NB4 (cell line): ENCODE measurements at regions not wholly inside any gene's neighbourhood (a gene's known extent, or its start where the extent isn't known, plus 50 kb on each side); places are given as distances from the start of the nearest gene placed in this dataset.

Experiments used
- DNase-seq: peaks from one replicate; pipeline ENCODE4 v3.0.0; 2010; ENCODE audit warnings: low read depth
- H3K4me3 ChIP-seq: one replicate; pipeline ENCODE4 v1.5.1; 2011; ENCODE audit warnings: mild to moderate bottlenecking, low read depth, low read length, moderate library complexity
- MYC ChIP-seq: IDR thresholded peaks from 2 replicates; pipeline ENCODE4 v1.6.1; 2011; ENCODE audit warnings: low read depth, low read length
- POLR2A ChIP-seq: IDR thresholded peaks from 2 replicates; pipeline ENCODE4 v1.6.1; 2011; ENCODE audit warnings: mild to moderate bottlenecking; ENCODE audit not compliant: insufficient read length; ENCODE audit errors: extremely low read depth
- TF ChIP-seq, protein P1 (sequence below): IDR thresholded peaks from one replicate; pipeline ENCODE4 v1.5.1; 2012; ENCODE audit warnings: low read depth, low read length
- TF ChIP-seq, protein P2 (sequence below): IDR thresholded peaks from 2 replicates; pipeline ENCODE4 v1.6.1; 2011; ENCODE audit warnings: low read depth, low read length

DNA sequence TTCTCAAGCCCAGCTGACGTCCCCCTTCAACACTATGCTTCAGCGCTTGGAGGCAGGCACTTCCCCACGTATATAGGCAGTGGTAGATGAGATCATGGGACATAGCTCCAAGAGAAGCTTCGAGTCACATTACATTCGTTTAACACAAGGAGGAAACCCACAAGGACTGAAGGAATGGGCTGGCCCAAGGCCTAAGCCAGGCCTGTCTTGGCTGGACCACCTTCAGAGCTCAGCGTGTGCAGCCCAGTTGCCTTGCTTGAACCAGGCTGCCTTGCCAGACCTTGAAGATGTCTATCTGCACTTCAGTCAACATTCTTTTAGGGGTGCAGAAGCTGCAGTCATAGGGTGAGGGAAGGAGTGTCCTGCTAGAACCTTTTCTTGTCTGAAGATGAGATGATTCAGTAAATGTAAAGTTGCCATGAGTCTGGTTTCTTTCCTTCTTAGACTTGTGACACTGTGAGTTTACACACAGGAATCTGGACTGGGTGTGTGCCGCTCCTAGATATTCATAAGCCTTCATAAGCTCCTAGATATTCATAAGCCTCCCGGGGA is 144.1 kb upstream of the RBPJ start:
- no peak overlapping the region for H3K4me3 ChIP-seq
- no peak for TF ChIP-seq POLR2A
- TF ChIP-seq, protein P1, sequence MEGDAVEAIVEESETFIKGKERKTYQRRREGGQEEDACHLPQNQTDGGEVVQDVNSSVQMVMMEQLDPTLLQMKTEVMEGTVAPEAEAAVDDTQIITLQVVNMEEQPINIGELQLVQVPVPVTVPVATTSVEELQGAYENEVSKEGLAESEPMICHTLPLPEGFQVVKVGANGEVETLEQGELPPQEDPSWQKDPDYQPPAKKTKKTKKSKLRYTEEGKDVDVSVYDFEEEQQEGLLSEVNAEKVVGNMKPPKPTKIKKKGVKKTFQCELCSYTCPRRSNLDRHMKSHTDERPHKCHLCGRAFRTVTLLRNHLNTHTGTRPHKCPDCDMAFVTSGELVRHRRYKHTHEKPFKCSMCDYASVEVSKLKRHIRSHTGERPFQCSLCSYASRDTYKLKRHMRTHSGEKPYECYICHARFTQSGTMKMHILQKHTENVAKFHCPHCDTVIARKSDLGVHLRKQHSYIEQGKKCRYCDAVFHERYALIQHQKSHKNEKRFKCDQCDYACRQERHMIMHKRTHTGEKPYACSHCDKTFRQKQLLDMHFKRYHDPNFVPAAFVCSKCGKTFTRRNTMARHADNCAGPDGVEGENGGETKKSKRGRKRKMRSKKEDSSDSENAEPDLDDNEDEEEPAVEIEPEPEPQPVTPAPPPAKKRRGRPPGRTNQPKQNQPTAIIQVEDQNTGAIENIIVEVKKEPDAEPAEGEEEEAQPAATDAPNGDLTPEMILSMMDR, result no peak
- TF ChIP-seq MYC, result no peak
- TF ChIP-seq, protein P2, sequence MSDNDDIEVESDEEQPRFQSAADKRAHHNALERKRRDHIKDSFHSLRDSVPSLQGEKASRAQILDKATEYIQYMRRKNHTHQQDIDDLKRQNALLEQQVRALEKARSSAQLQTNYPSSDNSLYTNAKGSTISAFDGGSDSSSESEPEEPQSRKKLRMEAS, result no peak
- DNase-seq, result no peak

DNA sequence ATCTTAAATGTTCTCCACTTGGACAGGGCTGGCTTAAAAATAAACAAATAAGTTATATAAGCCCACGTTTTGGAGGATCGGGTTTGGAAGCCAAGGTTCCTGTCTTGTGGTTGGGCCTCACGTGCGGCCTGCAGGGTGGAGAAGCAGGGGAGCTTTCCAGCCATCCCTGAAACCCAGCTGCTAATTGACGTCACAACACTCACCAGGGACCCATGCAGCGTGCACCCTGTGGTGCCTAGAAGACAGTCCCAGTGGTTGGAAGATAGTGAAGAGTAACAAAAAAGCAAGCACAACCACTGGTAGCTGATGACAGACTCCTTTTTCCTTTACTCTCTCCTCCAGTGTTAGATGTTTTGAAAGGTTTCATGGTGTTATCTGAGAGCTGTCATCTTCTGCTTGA is 142.0 kb upstream of the RBPJ start:
- TF ChIP-seq, protein P2, result no peak
- TF ChIP-seq, protein P1, result no peak
- TF ChIP-seq MYC (no peak), POLR2A (no peak)
- no peak overlapping the region for H3K4me3 ChIP-seq
- no peak for DNase-seq

DNA sequence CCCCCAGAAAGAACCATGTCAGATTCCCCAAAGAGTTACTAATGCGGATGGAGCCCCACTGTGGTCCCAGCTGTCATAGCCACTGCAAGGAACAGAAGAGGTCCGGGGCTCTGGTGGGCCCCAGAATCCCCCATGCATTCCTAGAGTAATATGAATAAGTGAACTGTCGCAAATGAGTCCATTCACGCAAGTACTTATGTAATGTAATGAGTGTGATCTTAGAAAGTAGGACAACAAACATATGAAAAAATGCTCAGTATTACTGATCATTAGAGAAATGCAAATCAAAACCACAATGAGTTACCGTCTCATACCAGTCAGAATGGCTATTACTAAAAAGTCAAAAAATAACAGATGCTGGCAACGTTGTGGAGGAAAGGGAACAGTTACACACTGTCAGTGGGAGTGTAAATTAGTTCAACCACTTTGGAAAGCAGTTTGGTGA is 141.5 kb upstream of the RBPJ start:
- H3K4me3 ChIP-seq, result no peak overlapping the region
- no peak for DNase-seq
- TF ChIP-seq, protein P2, result no peak
- TF ChIP-seq MYC (no peak), POLR2A (no peak)
- TF ChIP-seq, protein P1, result no peak

DNA sequence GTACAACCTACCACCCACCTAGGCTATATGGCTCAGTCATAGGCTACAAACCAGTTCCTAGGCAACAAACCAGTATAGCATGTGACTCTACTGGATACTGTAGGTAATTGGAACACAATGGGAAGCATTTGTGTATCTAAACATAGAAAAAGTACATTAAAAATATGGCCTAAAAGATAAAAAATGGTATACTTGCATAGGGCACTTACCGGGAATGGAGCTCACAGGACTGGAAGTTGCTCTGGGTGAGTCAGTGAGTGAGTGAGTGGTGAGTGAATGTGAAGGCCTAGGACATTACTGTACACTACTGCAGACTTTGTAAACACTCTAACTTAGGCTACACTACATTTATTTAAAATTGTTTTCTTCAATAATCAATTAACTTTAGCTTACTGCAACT is 139.2 kb upstream of the RBPJ start:
- DNase-seq, result no peak
- TF ChIP-seq, protein P1, result no peak
- no peak for TF ChIP-seq MYC
- TF ChIP-seq, protein P2, result no peak

DNA sequence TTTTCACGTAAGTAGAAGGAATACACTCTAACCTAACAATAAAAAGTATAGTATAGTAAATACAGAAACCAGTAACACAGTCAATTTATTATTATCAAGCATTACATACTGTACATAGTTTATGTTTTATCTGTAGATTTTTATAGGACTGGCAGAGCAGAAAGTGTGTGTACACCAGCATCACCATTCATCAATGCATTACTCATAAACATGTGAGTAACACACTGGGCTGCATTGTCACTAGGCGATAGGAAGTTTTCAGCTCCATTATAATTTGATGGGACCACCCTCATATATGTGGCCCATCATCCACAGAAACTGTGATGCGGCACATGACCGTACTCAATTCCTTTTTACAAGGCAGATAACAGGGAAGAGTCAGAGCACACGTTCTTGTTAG is 137.8 kb upstream of the RBPJ start:
- DNase-seq, result no peak
- TF ChIP-seq, protein P1, result no peak
- no peak for TF ChIP-seq POLR2A
- no peak for TF ChIP-seq MYC
- TF ChIP-seq, protein P2, result no peak
- H3K4me3 ChIP-seq, result no peak overlapping the region

More for the DNA sequence above, 139.2 kb upstream of the RBPJ start:
- no peak overlapping the region for H3K4me3 ChIP-seq

DNA sequence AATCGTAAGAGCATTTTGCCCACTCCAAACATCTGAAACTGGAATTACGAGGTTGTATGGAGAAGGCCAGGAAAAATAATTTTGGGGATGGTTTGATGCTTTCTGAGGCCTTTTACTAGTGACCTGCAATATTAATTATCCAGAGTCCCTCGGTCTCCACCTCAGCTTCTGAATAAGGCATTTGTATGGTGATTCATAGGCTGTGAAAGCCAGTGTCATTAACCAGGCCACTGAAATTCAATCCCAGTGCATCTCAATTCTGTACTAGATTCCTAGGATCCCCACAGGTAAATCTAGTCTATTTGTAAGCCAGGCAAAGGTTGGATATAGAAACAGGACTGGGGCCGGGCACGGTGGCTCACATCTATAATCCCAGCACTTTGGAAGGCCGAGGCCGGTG is 135.4 kb upstream of the RBPJ start:
- TF ChIP-seq, protein P1, result no peak
- TF ChIP-seq, protein P2, result no peak
- TF ChIP-seq POLR2A, result no peak
- TF ChIP-seq MYC, result no peak
- DNase-seq, result no peak
- H3K4me3 ChIP-seq, result no peak overlapping the region
